ENCODE measurements at regions not wholly inside any gene's neighbourhood (a gene's known extent, or its start where the extent isn't known, plus 50 kb on each side); places are given as distances from the start of the nearest gene placed in this dataset.
"Not testable (repeated sequence)": the region's sequence is repeated elsewhere in the genome, so short reads cannot be mapped to it uniquely, and the experiment has no call there.

GRCh38 chr12:131597333-131597732 is 113.6 kb upstream of the SFSWAP start:
- H3K27ac ChIP-seq = no peak overlapping the region

GRCh38 chr12:131598717-131599116 is 112.2 kb upstream of the SFSWAP start:
- TF ChIP-seq CTCF (conservative IDR thresholded peaks at IDR 0.05) = no peak
- H3K27ac ChIP-seq = no peak overlapping the region

More at GRCh38 chr12:131597333-131597732, 113.6 kb upstream of the SFSWAP start:
- TF ChIP-seq CTCF (conservative IDR thresholded peaks at IDR 0.05) = no peak

- TF ChIP-seq CTCF (conservative IDR thresholded peaks at IDR 0.05) = no peak
- H3K27ac ChIP-seq = no peak overlapping the region
Measured at GRCh38 chr12:131599190-131600159, 111.4 kb upstream of the SFSWAP start.

GRCh38 chr12:131600160-131600532 is 110.7 kb upstream of the SFSWAP start:
- no peak overlapping the region for H3K27ac ChIP-seq
- TF ChIP-seq CTCF (conservative IDR thresholded peaks at IDR 0.05) = no peak

- not testable (repeated sequence) for H3K27ac ChIP-seq
Measured at GRCh38 chr12:131601499-131601898, 109.4 kb upstream of the SFSWAP start.

- TF ChIP-seq CTCF (conservative IDR thresholded peaks at IDR 0.05) = no peak
- H3K27ac ChIP-seq = no peak overlapping the region
Measured at GRCh38 chr12:131603106-131603938, 107.6 kb upstream of the SFSWAP start.

GRCh38 chr12:131603939-131604795 is 106.7 kb upstream of the SFSWAP start:
- H3K27ac ChIP-seq = no peak overlapping the region
- TF ChIP-seq CTCF (conservative IDR thresholded peaks at IDR 0.05) = no peak

All from VCaP (cell line).